Gastroesophageal sphincter (tissue), 3 donors: ENCODE measurements at regions not wholly inside any gene's neighbourhood (a gene's known extent, or its start where the extent isn't known, plus 50 kb on each side); places are given as distances from the start of the nearest gene placed in this dataset.

Experiments
- EP300 ChIP-seq: sonication (generic); formaldehyde crosslinking; IDR thresholded peaks from one replicate; pipeline ENCODE4 v1.6.1; 2017; ENCODE audit warnings: antibody characterized with exemption, mild to moderate bottlenecking
- POLR2A ChIP-seq, 2 donors: fragments of 450-650 bp; IDR thresholded peaks; one replicate each; pipeline ENCODE4 v1.6.1; 2017; ENCODE audit warnings: antibody characterized with exemption in 2 of 2, mild to moderate bottlenecking in 2 of 2, moderate library complexity in 1 of 2
- POLR2AphosphoS5 ChIP-seq: sonication (generic); formaldehyde crosslinking; IDR thresholded peaks from one replicate; pipeline ENCODE4 v1.6.1; 2017; ENCODE audit warnings: antibody characterized with exemption
- TF ChIP-seq, protein P1 (sequence below), 4 experiments: fragments of 200-600 bp in 2 of 4; fragments of 450-650 bp in 2 of 4; sonication (generic) in 1 of 4; IDR thresholded peaks; one replicate each; pipeline ENCODE4 v1.5.1; 2017 to 2019; ENCODE audit warnings: antibody characterized with exemption in 4 of 4, mild to moderate bottlenecking in 2 of 4, moderate library complexity in 2 of 4

DNA sequence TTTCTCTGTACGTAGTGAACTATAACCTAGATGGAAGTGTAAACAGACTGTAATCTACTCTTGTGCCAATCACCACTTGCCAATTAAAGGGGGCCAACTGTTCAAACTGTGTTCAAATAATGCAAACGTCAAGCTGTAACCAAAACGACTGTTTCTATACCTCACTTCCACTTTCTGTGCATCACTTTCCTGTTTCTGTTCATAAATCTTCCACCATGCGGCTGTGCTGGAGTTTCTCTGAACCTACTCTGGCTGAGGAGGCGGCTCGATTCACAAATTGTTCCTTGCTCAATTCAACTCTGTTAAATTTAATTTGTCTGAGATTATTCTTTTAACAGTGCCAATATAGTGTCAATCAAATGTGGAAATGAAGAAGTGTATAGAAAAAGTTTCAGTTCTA is 206.7 kb upstream of the TBC1D5 start:
- TF ChIP-seq, protein P1, sequence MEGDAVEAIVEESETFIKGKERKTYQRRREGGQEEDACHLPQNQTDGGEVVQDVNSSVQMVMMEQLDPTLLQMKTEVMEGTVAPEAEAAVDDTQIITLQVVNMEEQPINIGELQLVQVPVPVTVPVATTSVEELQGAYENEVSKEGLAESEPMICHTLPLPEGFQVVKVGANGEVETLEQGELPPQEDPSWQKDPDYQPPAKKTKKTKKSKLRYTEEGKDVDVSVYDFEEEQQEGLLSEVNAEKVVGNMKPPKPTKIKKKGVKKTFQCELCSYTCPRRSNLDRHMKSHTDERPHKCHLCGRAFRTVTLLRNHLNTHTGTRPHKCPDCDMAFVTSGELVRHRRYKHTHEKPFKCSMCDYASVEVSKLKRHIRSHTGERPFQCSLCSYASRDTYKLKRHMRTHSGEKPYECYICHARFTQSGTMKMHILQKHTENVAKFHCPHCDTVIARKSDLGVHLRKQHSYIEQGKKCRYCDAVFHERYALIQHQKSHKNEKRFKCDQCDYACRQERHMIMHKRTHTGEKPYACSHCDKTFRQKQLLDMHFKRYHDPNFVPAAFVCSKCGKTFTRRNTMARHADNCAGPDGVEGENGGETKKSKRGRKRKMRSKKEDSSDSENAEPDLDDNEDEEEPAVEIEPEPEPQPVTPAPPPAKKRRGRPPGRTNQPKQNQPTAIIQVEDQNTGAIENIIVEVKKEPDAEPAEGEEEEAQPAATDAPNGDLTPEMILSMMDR (IDR thresholded peaks at IDR 0.05), result no peak
- TF ChIP-seq POLR2A (IDR thresholded peaks at IDR 0.05), result no peak
- TF ChIP-seq POLR2AphosphoS5, result no peak
- TF ChIP-seq EP300, result no peak
